SK-N-SH (cell line): ENCODE measurements at regions not wholly inside any gene's neighbourhood (a gene's known extent, or its start where the extent isn't known, plus 50 kb on each side); places are given as distances from the start of the nearest gene placed in this dataset.

Experiments
- CTCF ChIA-PET: fragments of 300-600, 350-600 bp; formaldehyde crosslinking; extraction: SDS; loops from one replicate; lab custom pipeline; 2021; lab: Yijun Ruan, JAX
- POLR2A ChIA-PET: fragments of 350-600 bp; sonication (Branson Sonifier 250); formaldehyde crosslinking; extraction: SDS; loops from one replicate; lab custom pipeline; 2020; ENCODE audit warnings: antibody characterized with exemption, inconsistent platforms; lab: Yijun Ruan, JAX
- DNase-seq: peaks from one replicate; pipeline ENCODE4 v3.0.0; 2012
- H2AFZ ChIP-seq: fragments of 200-600 bp; sonication (generic); 2 replicates; pipeline ENCODE4 v1.8.1; 2016; ENCODE audit warnings: antibody characterized with exemption, mild to moderate bottlenecking, low read depth
- H3F3A ChIP-seq: fragments of 200-600 bp; sonication (generic); replicated peaks from 2 replicates; pipeline ENCODE3; 2016; ENCODE audit warnings: antibody characterized with exemption, mild to moderate bottlenecking; ENCODE audit not compliant: insufficient read depth
- H3K27ac ChIP-seq, 2 experiments: fragments of 200-500 bp in 1 of 2; fragments of 200-600 bp in 1 of 2; sonication (Bioruptor generic) in 1 of 2; sonication (generic), shearing (Covaris generic) in 1 of 2; 2 replicates each; pipeline versions ENCODE4 v1.5.1 to v1.6.1; 2014 to 2016; ENCODE audit warnings: low read depth in 2 of 2, inconsistent platforms in 1 of 2, low read length in 1 of 2, mild to moderate bottlenecking in 1 of 2, mixed read lengths in 1 of 2
- H3K27me3 ChIP-seq: fragments of 200-600 bp; sonication (generic), shearing (Covaris generic); 2 replicates; pipeline ENCODE4 v1.6.1; 2016; ENCODE audit warnings: mixed run types; ENCODE audit not compliant: insufficient read depth
- H3K36me3 ChIP-seq, 2 experiments: fragments of 200-500 bp in 1 of 2; fragments of 200-600 bp in 1 of 2; sonication (Bioruptor generic) in 1 of 2; sonication (generic) in 1 of 2; replicated peaks in 1 of 2; 2 replicates each; pipeline versions ENCODE3 to v1.5.1; 2014 to 2016; ENCODE audit warnings: low read length in 1 of 2, mild to moderate bottlenecking in 1 of 2; ENCODE audit not compliant: insufficient read depth in 2 of 2, control insufficient read depth in 1 of 2
- H3K4me1 ChIP-seq, 2 experiments: fragments of 200-500 bp in 1 of 2; fragments of 200-600 bp in 1 of 2; sonication (Bioruptor generic) in 1 of 2; sonication (generic), shearing (Covaris generic) in 1 of 2; 2 replicates each; pipeline versions ENCODE4 v1.5.1 to v1.6.1; 2014 to 2016; ENCODE audit warnings: low read depth in 1 of 2, low read length in 1 of 2, mixed run types in 1 of 2; ENCODE audit not compliant: insufficient read depth in 2 of 2, control insufficient read depth in 1 of 2
- H3K4me2 ChIP-seq: fragments of 200-600 bp; sonication (generic), shearing (Covaris generic); 2 replicates; pipeline ENCODE4 v1.6.1; 2017; ENCODE audit warnings: mixed run types
- H3K4me3 ChIP-seq, 2 experiments: fragments of 200-500 bp in 1 of 2; fragments of 200-600 bp in 1 of 2; sonication (Bioruptor generic) in 1 of 2; sonication (generic), shearing (Covaris generic) in 1 of 2; 2 replicates each; pipeline versions ENCODE4 v1.5.1 to v1.8.1; 2014 to 2016; ENCODE audit warnings: low read depth in 2 of 2, inconsistent platforms in 1 of 2, low read length in 1 of 2, mild to moderate bottlenecking in 1 of 2, mixed read lengths in 1 of 2, moderate library complexity in 1 of 2
- H3K79me2 ChIP-seq: fragments of 200-600 bp; sonication (generic); 2 replicates; pipeline ENCODE4 v1.8.1; 2017; ENCODE audit warnings: mild to moderate bottlenecking; ENCODE audit not compliant: insufficient read depth
- H3K9ac ChIP-seq: fragments of 200-600 bp; sonication (generic); 2 replicates; pipeline ENCODE4 v1.6.1; 2017; ENCODE audit warnings: mixed run types
- H3K9me2 ChIP-seq: fragments of 200-600 bp; sonication (generic); 2 replicates; pipeline ENCODE4 v1.6.1; 2017; ENCODE audit warnings: mixed run types
- H3K9me3 ChIP-seq: fragments of 200-600 bp; sonication (generic); 2 replicates; pipeline ENCODE4 v1.6.1; 2017; ENCODE audit warnings: mixed run types, mild to moderate bottlenecking, moderate library complexity
- H4K20me1 ChIP-seq: fragments of 200-600 bp; sonication (generic); 2 replicates; pipeline ENCODE4 v1.6.1; 2017; ENCODE audit warnings: mild to moderate bottlenecking, mixed run types; ENCODE audit not compliant: insufficient read depth
- ELF1 ChIP-seq: IDR thresholded peaks from 2 replicates; pipeline ENCODE4 v1.4.0; 2012
- EP300 ChIP-seq, 2 experiments: IDR thresholded peaks; 2 replicates each; pipeline versions ENCODE4 v1.4.0 to v1.6.1; 2012; ENCODE audit warnings: borderline replicate concordance in 1 of 2, low read depth in 1 of 2, low read length in 1 of 2
- MXI1 ChIP-seq: IDR thresholded peaks from 2 replicates; pipeline ENCODE4 v1.6.1; 2012; ENCODE audit warnings: mild to moderate bottlenecking, low read depth, low read length, improper control_type of control experiment
- POLR2AphosphoS5 ChIP-seq: IDR thresholded peaks from 2 replicates; pipeline ENCODE4 v1.6.1; 2012; ENCODE audit warnings: low read depth, low read length
- RAD21 ChIP-seq: IDR thresholded peaks from 2 replicates; pipeline ENCODE4 v1.6.1; 2012; ENCODE audit warnings: mild to moderate bottlenecking, low read length
- RCOR1 ChIP-seq: fragments of 150-350 bp; IDR thresholded peaks from 2 replicates; pipeline ENCODE4 v1.6.1; 2017; ENCODE audit warnings: antibody characterized with exemption, low read length
- SIN3A ChIP-seq: IDR thresholded peaks from 2 replicates; pipeline ENCODE4 v1.6.1; 2012; ENCODE audit warnings: low read depth, mild to moderate bottlenecking, low read length, moderate library complexity, borderline replicate concordance
- SMC3 ChIP-seq: IDR thresholded peaks from 2 replicates; pipeline ENCODE4 v1.6.1; 2012; ENCODE audit warnings: low read depth, low read length, improper control_type of control experiment
- TEAD4 ChIP-seq: IDR thresholded peaks from 2 replicates; pipeline ENCODE4 v1.4.0; 2012; ENCODE audit warnings: mild to moderate bottlenecking, borderline replicate concordance; ENCODE audit not compliant: insufficient read depth
- WGBS: methylation state at CpG from one replicate; pipeline ENCODE4 v1.1.6; 2017; ENCODE audit warnings: low lambda C conversion rate; 5-methylcytosine and 5-hydroxymethylcytosine counted together
- TF ChIP-seq, protein P1 (sequence below): fragments of 150-350 bp; IDR thresholded peaks from 2 replicates; pipeline ENCODE4 v1.6.1; 2017; ENCODE audit warnings: antibody characterized with exemption, low read length, low read depth, borderline replicate concordance
- TF ChIP-seq, protein P2 (sequence below): IDR thresholded peaks from 2 replicates; pipeline ENCODE4; 2012
- TF ChIP-seq, protein P3 (sequence below): IDR thresholded peaks from 2 replicates; pipeline ENCODE4 v1.4.0; 2012; ENCODE audit warnings: low read depth, borderline replicate concordance
- TF ChIP-seq, protein P4 (sequence below): fragments of 150-350 bp; IDR thresholded peaks from 2 replicates; pipeline ENCODE4 v1.6.1; 2016; ENCODE audit warnings: mild to moderate bottlenecking, low read depth, low read length

DNA sequence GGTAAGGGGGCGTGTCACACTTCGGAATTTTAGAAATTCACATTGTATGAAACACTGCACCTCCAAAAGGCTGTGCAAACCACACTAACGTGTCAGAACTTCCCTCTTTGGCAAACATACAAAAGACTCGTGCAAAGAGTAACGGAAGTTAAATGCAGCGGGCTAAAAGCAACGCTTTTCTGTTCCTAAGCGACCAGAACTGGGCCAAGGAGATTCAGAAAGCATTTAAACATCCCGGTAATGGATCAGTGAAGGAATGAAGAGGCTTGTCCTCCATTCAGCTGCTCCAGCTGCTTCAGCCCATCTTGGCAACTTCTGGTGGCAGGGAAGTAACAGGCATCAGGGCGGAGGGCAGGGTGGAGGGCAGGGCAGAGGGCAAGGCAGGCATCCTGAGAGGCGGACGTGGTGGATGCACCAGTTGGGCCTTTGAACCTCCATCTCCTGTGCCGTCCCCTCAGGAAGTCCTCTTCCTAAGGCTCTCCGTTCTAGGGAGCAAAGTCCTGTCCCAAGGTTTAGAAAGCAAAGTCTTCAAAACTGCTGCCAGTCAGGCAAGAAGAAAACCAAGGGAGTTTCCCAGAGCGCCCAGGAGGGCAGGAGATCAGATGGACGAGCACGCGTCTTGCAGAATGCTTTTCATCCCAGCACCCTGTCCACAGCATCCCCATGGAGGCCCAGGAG, 230.7 kb downstream of the ZNF516 start:
- no peak overlapping the region for H3K27ac ChIP-seq
- H3K36me3 ChIP-seq = no peaks in the 10 kb centered on the region
- POLR2A ChIA-PET = no interaction called here
- no peak overlapping the region for H3K4me3 ChIP-seq
- no peak overlapping the region for H3K9ac ChIP-seq
- DNase-seq = no peak
- no peak overlapping the region for H3K4me2 ChIP-seq
- H3K9me2 ChIP-seq = no peaks in the 10 kb centered on the region
- H2AFZ ChIP-seq = no peak overlapping the region
- no peaks in the 10 kb centered on the region for H3K4me1 ChIP-seq
- H3K79me2 ChIP-seq = no peaks in the 10 kb centered on the region
- TF ChIP-seq, protein P1, sequence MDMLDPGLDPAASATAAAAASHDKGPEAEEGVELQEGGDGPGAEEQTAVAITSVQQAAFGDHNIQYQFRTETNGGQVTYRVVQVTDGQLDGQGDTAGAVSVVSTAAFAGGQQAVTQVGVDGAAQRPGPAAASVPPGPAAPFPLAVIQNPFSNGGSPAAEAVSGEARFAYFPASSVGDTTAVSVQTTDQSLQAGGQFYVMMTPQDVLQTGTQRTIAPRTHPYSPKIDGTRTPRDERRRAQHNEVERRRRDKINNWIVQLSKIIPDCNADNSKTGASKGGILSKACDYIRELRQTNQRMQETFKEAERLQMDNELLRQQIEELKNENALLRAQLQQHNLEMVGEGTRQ = no peak
- TF ChIP-seq SIN3A (no peak), POLR2AphosphoS5 (no peak), RAD21 (no peak), TEAD4 (no peak), SMC3 (no peak), RCOR1 (no peak), ELF1 (no peak), EP300 (IDR thresholded peaks at IDR 0.05; ENCODE audit: borderline replicate concordance in 1 of 2, low read depth in 1 of 2, low read length in 1 of 2) (no peak), MXI1 (no peak)
- TF ChIP-seq, protein P2, sequence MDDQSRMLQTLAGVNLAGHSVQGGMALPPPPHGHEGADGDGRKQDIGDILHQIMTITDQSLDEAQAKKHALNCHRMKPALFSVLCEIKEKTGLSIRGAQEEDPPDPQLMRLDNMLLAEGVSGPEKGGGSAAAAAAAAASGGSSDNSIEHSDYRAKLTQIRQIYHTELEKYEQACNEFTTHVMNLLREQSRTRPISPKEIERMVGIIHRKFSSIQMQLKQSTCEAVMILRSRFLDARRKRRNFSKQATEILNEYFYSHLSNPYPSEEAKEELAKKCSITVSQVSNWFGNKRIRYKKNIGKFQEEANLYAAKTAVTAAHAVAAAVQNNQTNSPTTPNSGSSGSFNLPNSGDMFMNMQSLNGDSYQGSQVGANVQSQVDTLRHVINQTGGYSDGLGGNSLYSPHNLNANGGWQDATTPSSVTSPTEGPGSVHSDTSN = no peak
- TF ChIP-seq, protein P3, sequence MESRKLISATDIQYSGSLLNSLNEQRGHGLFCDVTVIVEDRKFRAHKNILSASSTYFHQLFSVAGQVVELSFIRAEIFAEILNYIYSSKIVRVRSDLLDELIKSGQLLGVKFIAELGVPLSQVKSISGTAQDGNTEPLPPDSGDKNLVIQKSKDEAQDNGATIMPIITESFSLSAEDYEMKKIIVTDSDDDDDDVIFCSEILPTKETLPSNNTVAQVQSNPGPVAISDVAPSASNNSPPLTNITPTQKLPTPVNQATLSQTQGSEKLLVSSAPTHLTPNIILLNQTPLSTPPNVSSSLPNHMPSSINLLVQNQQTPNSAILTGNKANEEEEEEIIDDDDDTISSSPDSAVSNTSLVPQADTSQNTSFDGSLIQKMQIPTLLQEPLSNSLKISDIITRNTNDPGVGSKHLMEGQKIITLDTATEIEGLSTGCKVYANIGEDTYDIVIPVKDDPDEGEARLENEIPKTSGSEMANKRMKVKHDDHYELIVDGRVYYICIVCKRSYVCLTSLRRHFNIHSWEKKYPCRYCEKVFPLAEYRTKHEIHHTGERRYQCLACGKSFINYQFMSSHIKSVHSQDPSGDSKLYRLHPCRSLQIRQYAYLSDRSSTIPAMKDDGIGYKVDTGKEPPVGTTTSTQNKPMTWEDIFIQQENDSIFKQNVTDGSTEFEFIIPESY = no peak
- TF ChIP-seq, protein P4, sequence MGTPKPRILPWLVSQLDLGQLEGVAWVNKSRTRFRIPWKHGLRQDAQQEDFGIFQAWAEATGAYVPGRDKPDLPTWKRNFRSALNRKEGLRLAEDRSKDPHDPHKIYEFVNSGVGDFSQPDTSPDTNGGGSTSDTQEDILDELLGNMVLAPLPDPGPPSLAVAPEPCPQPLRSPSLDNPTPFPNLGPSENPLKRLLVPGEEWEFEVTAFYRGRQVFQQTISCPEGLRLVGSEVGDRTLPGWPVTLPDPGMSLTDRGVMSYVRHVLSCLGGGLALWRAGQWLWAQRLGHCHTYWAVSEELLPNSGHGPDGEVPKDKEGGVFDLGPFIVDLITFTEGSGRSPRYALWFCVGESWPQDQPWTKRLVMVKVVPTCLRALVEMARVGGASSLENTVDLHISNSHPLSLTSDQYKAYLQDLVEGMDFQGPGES = no peak
- CTCF ChIA-PET = interaction anchor here (0.7 kb wide), 1 partner anchor 10 kb away, joined by 3 read pairs; no protein-coding TSS in a partner anchor
- no peaks in the 10 kb centered on the region for H3K9me3 ChIP-seq
- no peaks in the 10 kb centered on the region for H3K27me3 ChIP-seq
- no peaks in the 10 kb centered on the region for H3F3A ChIP-seq
- no peaks in the 10 kb centered on the region for H4K20me1 ChIP-seq
- WGBS = 35% methylated on average over 17 of the region's 18 CpGs
